IMR-90 (cell line): ENCODE measurements at regions not wholly inside any gene's neighbourhood (a gene's known extent, or its start where the extent isn't known, plus 50 kb on each side); places are given as distances from the start of the nearest gene placed in this dataset.

Experiments used
- ATAC-seq: fragments of 200-7000 bp; cut with Tn5 transposase; 2 replicates; pipeline ENCODE4 v1.9.1; 2020; ENCODE audit warnings: low read depth, mild to moderate bottlenecking, moderate library complexity
- BruUV-seq: library from RNA; stranded (reverse); fragments of 400-500 nt; replicated peaks from 2 replicates; lab custom pipeline; 2021; lab: Mats Ljungman, UMichigan
- CTCF ChIA-PET: fragments of 300-600 bp; formaldehyde crosslinking; extraction: SDS; loops from one replicate; lab custom pipeline; 2021; ENCODE audit warnings: antibody characterized with exemption; lab: Yijun Ruan, JAX
- POLR2A ChIA-PET: fragments of 300-600 bp; sonication (Branson Sonifier 250); formaldehyde crosslinking; loops from one replicate; lab custom pipeline; 2022; ENCODE audit warnings: antibody characterized with exemption; ENCODE audit not compliant: unreplicated experiment; lab: Charles Lee
- DNase-seq: peaks from one replicate; pipeline ENCODE4 v3.0.0; 2013
- H2AFZ ChIP-seq: replicated peaks from 2 replicates; pipeline ENCODE3; 2013; ENCODE audit warnings: low read length, mild to moderate bottlenecking; ENCODE audit not compliant: poor library complexity
- H2AK5ac ChIP-seq: 2 replicates; pipeline ENCODE4 v1.6.1; 2013; ENCODE audit warnings: low read depth, low read length, inconsistent platforms
- H2AK9ac ChIP-seq: replicated peaks from 2 replicates; pipeline ENCODE3; 2013; ENCODE audit warnings: mild to moderate bottlenecking, low read depth, low read length, moderate library complexity; ENCODE audit not compliant: poor library complexity
- H2BK120ac ChIP-seq: 2 replicates; pipeline ENCODE4 v1.6.1; 2013; ENCODE audit warnings: low read depth, low read length, inconsistent platforms
- H2BK15ac ChIP-seq: 3 replicates; pipeline ENCODE4 v1.6.1; 2013; ENCODE audit warnings: low read depth, low read length, inconsistent platforms
- H2BK20ac ChIP-seq: 2 replicates; pipeline ENCODE4 v1.6.1; 2013; ENCODE audit warnings: low read depth, mild to moderate bottlenecking, inconsistent platforms, low read length, moderate library complexity
- H2BK5ac ChIP-seq: 2 replicates; pipeline ENCODE4 v1.6.1; 2013; ENCODE audit warnings: mild to moderate bottlenecking, low read depth, low read length, inconsistent platforms; ENCODE audit not compliant: poor library complexity, severe bottlenecking
- H3K14ac ChIP-seq: replicated peaks from 2 replicates; pipeline ENCODE4 v1.6.1; 2013; ENCODE audit warnings: low read depth, low read length, inconsistent platforms
- H3K18ac ChIP-seq: 2 replicates; pipeline ENCODE4 v1.6.1; 2013; ENCODE audit warnings: low read depth, low read length, control low read depth
- H3K23ac ChIP-seq: 2 replicates; pipeline ENCODE4 v1.6.1; 2013; ENCODE audit warnings: low read depth, low read length, inconsistent platforms
- H3K27ac ChIP-seq: 2 replicates; pipeline ENCODE4 v1.5.1; 2013; ENCODE audit warnings: mild to moderate bottlenecking, control low read depth, low read length; ENCODE audit not compliant: insufficient read depth
- H3K27me3 ChIP-seq: 2 replicates; pipeline ENCODE4 v1.6.1; 2013; ENCODE audit warnings: low read length; ENCODE audit not compliant: control insufficient read depth, insufficient read depth
- H3K36me3 ChIP-seq: 2 replicates; pipeline ENCODE4 v1.6.1; 2013; ENCODE audit warnings: low read length, mixed read lengths; ENCODE audit not compliant: control insufficient read depth, insufficient read depth
- H3K4ac ChIP-seq: 2 replicates; pipeline ENCODE4 v1.6.1; 2013; ENCODE audit warnings: low read depth, low read length, inconsistent platforms
- H3K4me1 ChIP-seq: 2 replicates; pipeline ENCODE4 v1.6.1; 2013; ENCODE audit warnings: low read length, mixed read lengths; ENCODE audit not compliant: control insufficient read depth, insufficient read depth
- H3K4me2 ChIP-seq: 2 replicates; pipeline ENCODE4 v1.6.1; 2013; ENCODE audit warnings: low read depth, mild to moderate bottlenecking, control low read depth, low read length, moderate library complexity
- H3K4me3 ChIP-seq: 2 replicates; pipeline ENCODE4 v1.5.1; 2013; ENCODE audit warnings: low read depth, mild to moderate bottlenecking, control low read depth, low read length, moderate library complexity; ENCODE audit not compliant: insufficient read depth
- H3K56ac ChIP-seq: 2 replicates; pipeline ENCODE4 v1.6.1; 2013; ENCODE audit warnings: low read length, inconsistent platforms; ENCODE audit not compliant: insufficient read depth; ENCODE audit errors: extremely low read depth
- H3K79me1 ChIP-seq, 2 experiments: 2 replicates each; pipeline ENCODE4 v1.6.1; 2013; ENCODE audit warnings: low read length in 2 of 2, inconsistent platforms in 1 of 2, low read depth in 1 of 2
- H3K9ac ChIP-seq: 2 replicates; pipeline ENCODE4 v1.6.1; 2013; ENCODE audit warnings: low read depth, low read length, control low read depth
- H3K9me1 ChIP-seq: 2 replicates; pipeline ENCODE4 v1.6.1; 2013; ENCODE audit warnings: low read length, inconsistent platforms; ENCODE audit not compliant: insufficient read depth
- H3K9me3 ChIP-seq: 2 replicates; pipeline ENCODE4 v1.6.1; 2013; ENCODE audit warnings: low read length; ENCODE audit not compliant: control insufficient read depth, insufficient read depth
- H4K20me1 ChIP-seq: 2 replicates; pipeline ENCODE4 v1.6.1; 2013; ENCODE audit warnings: low read length, inconsistent platforms; ENCODE audit not compliant: insufficient read depth
- H4K5ac ChIP-seq: 2 replicates; pipeline ENCODE4 v1.6.1; 2013; ENCODE audit warnings: mild to moderate bottlenecking, low read depth, low read length, control low read depth
- H4K8ac ChIP-seq, 2 experiments: 2 replicates each; pipeline ENCODE4 v1.6.1; 2013; ENCODE audit warnings: low read depth in 2 of 2, low read length in 2 of 2, control low read depth in 1 of 2, inconsistent platforms in 1 of 2
- H4K91ac ChIP-seq: 2 replicates; pipeline ENCODE4 v1.6.1; 2013; ENCODE audit warnings: low read depth, low read length, inconsistent platforms; ENCODE audit not compliant: insufficient read depth
- BHLHE40 ChIP-seq: fragments of 150-350 bp; IDR thresholded peaks from 2 replicates; pipeline ENCODE4 v1.6.1; 2016; ENCODE audit warnings: mild to moderate bottlenecking, low read depth, low read length
- CEBPB ChIP-seq: IDR thresholded peaks from 2 replicates; pipeline ENCODE4 v1.6.1; 2012; ENCODE audit warnings: low read depth, low read length, improper control_type of control experiment
- CHD1 ChIP-seq: IDR thresholded peaks from 2 replicates; pipeline ENCODE4 v1.6.1; 2012; ENCODE audit warnings: low read depth, low read length, improper control_type of control experiment
- ELK1 ChIP-seq: fragments of 150-350 bp; IDR thresholded peaks from 2 replicates; pipeline ENCODE4 v1.6.1; 2016; ENCODE audit warnings: low read depth, mild to moderate bottlenecking, low read length, moderate library complexity, borderline replicate concordance
- FOS ChIP-seq: fragments of 150-350 bp; IDR thresholded peaks from 2 replicates; pipeline ENCODE4 v1.6.1; 2016; ENCODE audit warnings: low read depth, low read length
- MAFK ChIP-seq: IDR thresholded peaks from 2 replicates; pipeline ENCODE4 v1.6.1; 2012; ENCODE audit warnings: low read depth, low read length, improper control_type of control experiment
- MAZ ChIP-seq: IDR thresholded peaks from 2 replicates; pipeline ENCODE4 v1.6.1; 2012; ENCODE audit warnings: low read depth, mild to moderate bottlenecking, low read length, improper control_type of control experiment, moderate library complexity, borderline replicate concordance
- MXI1 ChIP-seq: IDR thresholded peaks from 2 replicates; pipeline ENCODE4 v1.6.1; 2012; ENCODE audit warnings: low read depth, mild to moderate bottlenecking, low read length, moderate library complexity, borderline replicate concordance
- NFE2L2 ChIP-seq: fragments of 150-350 bp; IDR thresholded peaks from 2 replicates; pipeline ENCODE4 v1.6.1; 2016; ENCODE audit warnings: low read depth, mild to moderate bottlenecking, low read length
- POLR2A ChIP-seq: IDR thresholded peaks from 2 replicates; pipeline ENCODE4 v1.6.1; 2012; ENCODE audit warnings: mild to moderate bottlenecking, low read depth, low read length
- RAD21 ChIP-seq: IDR thresholded peaks from 2 replicates; pipeline ENCODE4 v1.6.1; 2012; ENCODE audit warnings: low read length, improper control_type of control experiment
- RFX5 ChIP-seq: IDR thresholded peaks from 2 replicates; pipeline ENCODE4 v1.8.0; 2012; ENCODE audit warnings: low read depth, mild to moderate bottlenecking, low read length, moderate library complexity
- SMC3 ChIP-seq: fragments of 150-350 bp; IDR thresholded peaks from 2 replicates; pipeline ENCODE4 v1.6.1; 2016; ENCODE audit warnings: low read depth, mild to moderate bottlenecking, antibody characterized with exemption, low read length, moderate library complexity
- WGBS, 2 experiments: methylation state at CpG; one replicate each; pipeline versions ENCODE4 v1.1.5 to v1.1.7; 2013; ENCODE audit warnings: missing lambda C conversion rate in 2 of 2; ENCODE audit not compliant: insufficient read length in 1 of 2; ENCODE audit errors: extremely low coverage in 2 of 2; 5-methylcytosine and 5-hydroxymethylcytosine counted together
- dilution Hi-C: fragments of 300-500 bp; cut with HindIII; formaldehyde crosslinking; loops from one replicate; pipeline ENCODE4 v1.14.3; 2018; ENCODE audit warnings: low sequenced_read_pairs; ENCODE audit not compliant: unreplicated experiment
- in situ Hi-C: fragments of 300-500 bp; cut with MboI; formaldehyde crosslinking; loops from 3 replicates; pipeline ENCODE4 v1.14.3; 2019; ENCODE audit warnings: low sequenced_read_pairs, inconsistent platforms, mixed read lengths
- intact Hi-C: fragments of 100-400 bp; cut with micrococcal nuclease; formaldehyde crosslinking; loops from 2 replicates; pipeline ENCODE4 v1.10.0; 2022
- TF ChIP-seq, protein P1 (sequence below): conservative IDR thresholded peaks from 2 replicates; pipeline ENCODE4 v1.5.1; 2012; ENCODE audit warnings: mild to moderate bottlenecking, low read depth, low read length, improper control_type of control experiment
- TF ChIP-seq, protein P2 (sequence below): fragments of 150-350 bp; IDR thresholded peaks from 2 replicates; pipeline ENCODE4 v1.6.1; 2017; ENCODE audit warnings: mild to moderate bottlenecking, antibody characterized with exemption, low read length, low read depth

GRCh38 chr13:111533900-111534683, 213.7 kb downstream of the TEX29 start:
- Histone ChIP-seq H3K36me3 (no peaks in the 10 kb centered on the region), H2AFZ (no peak overlapping the region), H3K14ac (no peak overlapping the region), H3K4me2 (no peak overlapping the region), H4K8ac (no peak overlapping the region), H3K4ac (no peak overlapping the region), H3K27me3 (no peaks in the 10 kb centered on the region), H4K91ac (no peak overlapping the region), H2BK120ac (no peak overlapping the region), H2AK9ac (no peak overlapping the region), H3K18ac (no peak overlapping the region), H2BK5ac (no peak overlapping the region), H3K56ac (no peak overlapping the region), H4K5ac (no peak overlapping the region), H4K20me1 (no peaks in the 10 kb centered on the region), H3K79me1 (no peaks in the 10 kb centered on the region), H2BK15ac (no peak overlapping the region), H2AK5ac (no peak overlapping the region), H2BK20ac (no peak overlapping the region), H3K27ac (no peak overlapping the region), H3K4me3 (no peak overlapping the region), H3K9me3 (peaks cover 29% of the 10 kb centered on the region), H3K9ac (no peak overlapping the region), H3K23ac (no peak overlapping the region), H3K9me1 (no peaks in the 10 kb centered on the region), H3K4me1 (no peaks in the 10 kb centered on the region)
- BruUV-seq, result no TSS peak
- CTCF ChIA-PET, result interaction anchor here (0.6 kb wide), 1 partner anchor 1616 kb away, joined by 3 read pairs; no protein-coding TSS in a partner anchor
- in situ Hi-C loops (no loop called here), intact Hi-C loops (no loop called here), dilution Hi-C loops (no loop called here)
- no peak for ATAC-seq
- POLR2A ChIA-PET, result no interaction called here
- 0% methylated on average over 1 of the region's 10 CpGs; no CpG with 5 or more reads in 1 of the 2 experiments for WGBS, 2 experiments
- DNase-seq, result no peak
- TF ChIP-seq POLR2A (no peak), RFX5 (no peak), FOS (no peak), CEBPB (no peak), MAFK (no peak), SMC3 (no peak), MXI1 (no peak), RAD21 (no peak), ELK1 (no peak), CHD1 (no peak), NFE2L2 (no peak), MAZ (no peak), BHLHE40 (no peak)
- TF ChIP-seq, protein P1, sequence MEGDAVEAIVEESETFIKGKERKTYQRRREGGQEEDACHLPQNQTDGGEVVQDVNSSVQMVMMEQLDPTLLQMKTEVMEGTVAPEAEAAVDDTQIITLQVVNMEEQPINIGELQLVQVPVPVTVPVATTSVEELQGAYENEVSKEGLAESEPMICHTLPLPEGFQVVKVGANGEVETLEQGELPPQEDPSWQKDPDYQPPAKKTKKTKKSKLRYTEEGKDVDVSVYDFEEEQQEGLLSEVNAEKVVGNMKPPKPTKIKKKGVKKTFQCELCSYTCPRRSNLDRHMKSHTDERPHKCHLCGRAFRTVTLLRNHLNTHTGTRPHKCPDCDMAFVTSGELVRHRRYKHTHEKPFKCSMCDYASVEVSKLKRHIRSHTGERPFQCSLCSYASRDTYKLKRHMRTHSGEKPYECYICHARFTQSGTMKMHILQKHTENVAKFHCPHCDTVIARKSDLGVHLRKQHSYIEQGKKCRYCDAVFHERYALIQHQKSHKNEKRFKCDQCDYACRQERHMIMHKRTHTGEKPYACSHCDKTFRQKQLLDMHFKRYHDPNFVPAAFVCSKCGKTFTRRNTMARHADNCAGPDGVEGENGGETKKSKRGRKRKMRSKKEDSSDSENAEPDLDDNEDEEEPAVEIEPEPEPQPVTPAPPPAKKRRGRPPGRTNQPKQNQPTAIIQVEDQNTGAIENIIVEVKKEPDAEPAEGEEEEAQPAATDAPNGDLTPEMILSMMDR, result no peak
- TF ChIP-seq, protein P2, sequence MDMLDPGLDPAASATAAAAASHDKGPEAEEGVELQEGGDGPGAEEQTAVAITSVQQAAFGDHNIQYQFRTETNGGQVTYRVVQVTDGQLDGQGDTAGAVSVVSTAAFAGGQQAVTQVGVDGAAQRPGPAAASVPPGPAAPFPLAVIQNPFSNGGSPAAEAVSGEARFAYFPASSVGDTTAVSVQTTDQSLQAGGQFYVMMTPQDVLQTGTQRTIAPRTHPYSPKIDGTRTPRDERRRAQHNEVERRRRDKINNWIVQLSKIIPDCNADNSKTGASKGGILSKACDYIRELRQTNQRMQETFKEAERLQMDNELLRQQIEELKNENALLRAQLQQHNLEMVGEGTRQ, result no peak
